ENCODE measurements at regions not wholly inside any gene's neighbourhood (a gene's known extent, or its start where the extent isn't known, plus 50 kb on each side); places are given as distances from the start of the nearest gene placed in this dataset.

GRCh38 chr20:55919956-55920355 lies 85.4 kb downstream of the CBLN4 start:
- CTCF ChIA-PET: no interaction called here

GRCh38 chr20:55919319-55919718 lies 86.0 kb downstream of the CBLN4 start:
- DNase-seq: no peak
- H3K4me3 Mint-ChIP-seq: no peak overlapping the region
- no peaks in the 10 kb centered on the region for H3K36me3 Mint-ChIP-seq (ENCODE audit: low read depth)
- no peak for TF ChIP-seq CTCF (IDR thresholded peaks at IDR 0.05)
- no peaks in the 10 kb centered on the region for H3K4me1 Mint-ChIP-seq
- POLR2A ChIA-PET: no interaction called here
- peaks cover 7% of the 10 kb centered on the region for H3K9me3 Mint-ChIP-seq
- no peak for ATAC-seq (ENCODE audit: low read depth)
- no peaks in the 10 kb centered on the region for H3K27me3 Mint-ChIP-seq
- intact Hi-C loops (cut with micrococcal nuclease): no loop called here
- no peak overlapping the region for H3K27ac Mint-ChIP-seq
- CTCF ChIA-PET: no interaction called here

More at GRCh38 chr20:55919956-55920355, 85.4 kb downstream of the CBLN4 start:
- no peak for ATAC-seq (ENCODE audit: low read depth)
- DNase-seq: no peak
- no peak for TF ChIP-seq CTCF (IDR thresholded peaks at IDR 0.05)
- no peak overlapping the region for H3K4me3 Mint-ChIP-seq
- intact Hi-C loops (cut with micrococcal nuclease): no loop called here
- H3K4me1 Mint-ChIP-seq: no peaks in the 10 kb centered on the region
- H3K9me3 Mint-ChIP-seq: peaks cover 7% of the 10 kb centered on the region
- H3K36me3 Mint-ChIP-seq (ENCODE audit: low read depth): no peaks in the 10 kb centered on the region
- POLR2A ChIA-PET: no interaction called here
- no peaks in the 10 kb centered on the region for H3K27me3 Mint-ChIP-seq
- no peak overlapping the region for H3K27ac Mint-ChIP-seq

- no peak for ATAC-seq (ENCODE audit: low read depth)
- Mint-ChIP-seq H3K27me3 (no peaks in the 10 kb centered on the region), H3K36me3 (ENCODE audit: low read depth) (no peaks in the 10 kb centered on the region), H3K4me1 (no peaks in the 10 kb centered on the region), H3K27ac (no peak overlapping the region), H3K9me3 (peaks cover 7% of the 10 kb centered on the region), H3K4me3 (no peak overlapping the region)
- DNase-seq: no peak
- ChIA-PET CTCF (no interaction called here), POLR2A (no interaction called here)
- no peak for TF ChIP-seq CTCF (IDR thresholded peaks at IDR 0.05)
- intact Hi-C loops (cut with micrococcal nuclease): no loop called here
Measured at GRCh38 chr20:55918471-55918870, 86.8 kb downstream of the CBLN4 start.

- TF ChIP-seq CTCF (IDR thresholded peaks at IDR 0.05): no peak
- peaks cover 6% of the 10 kb centered on the region for H3K9me3 Mint-ChIP-seq
- DNase-seq: no peak
- no peaks in the 10 kb centered on the region for H3K36me3 Mint-ChIP-seq (ENCODE audit: low read depth)
- ChIA-PET CTCF (no interaction called here), POLR2A (no interaction called here)
- ATAC-seq (ENCODE audit: low read depth): no peak
- no peaks in the 10 kb centered on the region for H3K27me3 Mint-ChIP-seq
- H3K4me1 Mint-ChIP-seq: no peaks in the 10 kb centered on the region
- intact Hi-C loops (cut with micrococcal nuclease): no loop called here
- no peak overlapping the region for H3K4me3 Mint-ChIP-seq
- no peak overlapping the region for H3K27ac Mint-ChIP-seq
Measured at GRCh38 chr20:55893031-55893430, 112.3 kb downstream of the CBLN4 start.

- Mint-ChIP-seq H3K27ac (no peak overlapping the region), H3K4me1 (no peaks in the 10 kb centered on the region), H3K36me3 (ENCODE audit: low read depth) (no peaks in the 10 kb centered on the region), H3K9me3 (peaks cover 4% of the 10 kb centered on the region), H3K4me3 (no peak overlapping the region), H3K27me3 (no peaks in the 10 kb centered on the region)
- ChIA-PET CTCF (no interaction called here), POLR2A (no interaction called here)
- no peak for ATAC-seq (ENCODE audit: low read depth)
- no peak for DNase-seq
- intact Hi-C loops (cut with micrococcal nuclease): no loop called here
- TF ChIP-seq CTCF (IDR thresholded peaks at IDR 0.05): no peak
Measured at GRCh38 chr20:55888685-55889084, 116.6 kb downstream of the CBLN4 start.

Measured in activated B cell treated with CpG ODN at 0.5 μM for 24 hours (primary cell).